ENCODE measurements at regions not wholly inside any gene's neighbourhood (a gene's known extent, or its start where the extent isn't known, plus 50 kb on each side); places are given as distances from the start of the nearest gene placed in this dataset.

DNA sequence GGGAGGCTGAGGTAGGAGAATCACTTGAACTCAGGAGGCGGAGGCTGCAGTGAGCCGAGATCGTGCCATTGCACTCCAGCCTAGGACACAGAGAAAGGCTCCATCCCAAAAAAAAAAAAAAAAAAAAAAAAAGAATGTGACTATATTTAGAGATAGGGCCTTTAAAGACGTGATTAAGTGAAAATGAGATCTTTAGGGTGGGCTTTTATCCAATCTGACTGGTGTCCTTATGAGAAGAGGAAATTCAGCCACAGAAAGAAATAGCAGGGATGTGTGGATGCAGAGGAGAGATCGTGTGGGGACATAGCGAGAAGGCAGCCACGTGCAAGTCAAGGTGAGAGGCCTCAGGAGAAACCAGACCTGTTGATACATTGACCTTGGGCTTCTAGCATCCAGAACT, 69.9 kb upstream of the ACSL3 start:
- DNase-seq (no peak), ATAC-seq (ENCODE audit: low read depth) (no peak)
- Histone ChIP-seq H4K8ac (ENCODE audit: low read depth in 2 of 2, low read length in 2 of 2) (no peak overlapping the region), H2BK5ac (ENCODE audit: low read depth, low read length, poor library complexity, severe bottlenecking) (no peak overlapping the region), H3K27me3 (ENCODE audit: control insufficient read depth, insufficient read depth, low read length) (no peaks in the 10 kb centered on the region), H4K20me1 (ENCODE audit: insufficient read depth, low read length) (no peaks in the 10 kb centered on the region), H2BK15ac (ENCODE audit: low read depth, low read length) (no peak overlapping the region), H3K4me1 (ENCODE audit: control insufficient read depth, insufficient read depth, low read length) (peaks cover 2% of the 10 kb centered on the region; the same call in 1 of the 2 replicates), H2AK5ac (ENCODE audit: low read depth, low read length) (no peak overlapping the region), H2AFZ (replicated peaks; ENCODE audit: low read length, poor library complexity) (no peak overlapping the region), H2BK120ac (ENCODE audit: low read depth, low read length) (no peak overlapping the region), H2BK20ac (ENCODE audit: low read depth, low read length) (no peak overlapping the region), H3K27ac (ENCODE audit: insufficient read depth, low read length) (no peak overlapping the region), H4K91ac (ENCODE audit: insufficient read depth, low read depth, low read length) (no peak overlapping the region), H3K4ac (ENCODE audit: low read depth, low read length) (no peak overlapping the region), H3K23ac (ENCODE audit: low read depth, low read length) (no peak overlapping the region), H3K14ac (replicated peaks; ENCODE audit: low read depth, low read length) (no peak overlapping the region), H3K9ac (ENCODE audit: low read depth, low read length) (no peak overlapping the region), H3K4me3 (ENCODE audit: insufficient read depth, low read depth, low read length) (no peak overlapping the region), H3K79me1 (ENCODE audit: low read depth in 1 of 2, low read length in 2 of 2) (no peaks in the 10 kb centered on the region), H4K5ac (ENCODE audit: low read depth, low read length) (no peak overlapping the region), H3K4me2 (ENCODE audit: low read depth, low read length) (no peak overlapping the region), H3K36me3 (ENCODE audit: control insufficient read depth, insufficient read depth, low read length) (no peaks in the 10 kb centered on the region), H3K9me1 (ENCODE audit: insufficient read depth, low read length) (0 out of 2 replicates have a peak, but pooled peaks cover 3% of the 10 kb centered on the region), H3K9me3 (ENCODE audit: control insufficient read depth, insufficient read depth, low read length) (no peaks in the 10 kb centered on the region), H3K18ac (ENCODE audit: low read depth, low read length) (no peak overlapping the region), H2AK9ac (replicated peaks; ENCODE audit: low read depth, low read length, poor library complexity) (no peak overlapping the region), H3K56ac (ENCODE audit: extremely low read depth, insufficient read depth, low read length) (no peak overlapping the region)
- intact Hi-C loops (cut with micrococcal nuclease) (no loop called here), in situ Hi-C loops (cut with MboI; ENCODE audit: low sequenced_read_pairs) (no loop called here), dilution Hi-C loops (cut with HindIII; ENCODE audit: low sequenced_read_pairs, unreplicated experiment) (no loop called here)
- TF ChIP-seq RAD21 (IDR thresholded peaks at IDR 0.05; ENCODE audit: low read length) (no peak), CEBPB (IDR thresholded peaks at IDR 0.05; ENCODE audit: low read depth, low read length) (no peak), MAZ (IDR thresholded peaks at IDR 0.05; ENCODE audit: borderline replicate concordance, low read depth, low read length) (no peak), BHLHE40 (IDR thresholded peaks at IDR 0.05; ENCODE audit: low read depth, low read length) (no peak), MAFK (IDR thresholded peaks at IDR 0.05; ENCODE audit: low read depth, low read length) (no peak), POLR2A (IDR thresholded peaks at IDR 0.05; ENCODE audit: low read depth, low read length) (no peak), RCOR1 (IDR thresholded peaks at IDR 0.05; ENCODE audit: insufficient replicate concordance, low read length) (no peak), NFE2L2 (IDR thresholded peaks at IDR 0.05; ENCODE audit: low read depth, low read length) (no peak), MXI1 (IDR thresholded peaks at IDR 0.05; ENCODE audit: borderline replicate concordance, low read depth, low read length) (no peak), RFX5 (IDR thresholded peaks at IDR 0.05; ENCODE audit: low read depth, low read length) (no peak), FOS (IDR thresholded peaks at IDR 0.05; ENCODE audit: low read depth, low read length) (no peak), CHD1 (IDR thresholded peaks at IDR 0.05; ENCODE audit: low read depth, low read length) (no peak), SMC3 (IDR thresholded peaks at IDR 0.05; ENCODE audit: low read depth, low read length) (no peak)
- TF ChIP-seq, protein P1, sequence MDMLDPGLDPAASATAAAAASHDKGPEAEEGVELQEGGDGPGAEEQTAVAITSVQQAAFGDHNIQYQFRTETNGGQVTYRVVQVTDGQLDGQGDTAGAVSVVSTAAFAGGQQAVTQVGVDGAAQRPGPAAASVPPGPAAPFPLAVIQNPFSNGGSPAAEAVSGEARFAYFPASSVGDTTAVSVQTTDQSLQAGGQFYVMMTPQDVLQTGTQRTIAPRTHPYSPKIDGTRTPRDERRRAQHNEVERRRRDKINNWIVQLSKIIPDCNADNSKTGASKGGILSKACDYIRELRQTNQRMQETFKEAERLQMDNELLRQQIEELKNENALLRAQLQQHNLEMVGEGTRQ (IDR thresholded peaks at IDR 0.05; ENCODE audit: low read depth, low read length), result no peak
- TF ChIP-seq, protein P2, sequence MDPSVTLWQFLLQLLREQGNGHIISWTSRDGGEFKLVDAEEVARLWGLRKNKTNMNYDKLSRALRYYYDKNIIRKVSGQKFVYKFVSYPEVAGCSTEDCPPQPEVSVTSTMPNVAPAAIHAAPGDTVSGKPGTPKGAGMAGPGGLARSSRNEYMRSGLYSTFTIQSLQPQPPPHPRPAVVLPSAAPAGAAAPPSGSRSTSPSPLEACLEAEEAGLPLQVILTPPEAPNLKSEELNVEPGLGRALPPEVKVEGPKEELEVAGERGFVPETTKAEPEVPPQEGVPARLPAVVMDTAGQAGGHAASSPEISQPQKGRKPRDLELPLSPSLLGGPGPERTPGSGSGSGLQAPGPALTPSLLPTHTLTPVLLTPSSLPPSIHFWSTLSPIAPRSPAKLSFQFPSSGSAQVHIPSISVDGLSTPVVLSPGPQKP (IDR thresholded peaks at IDR 0.05; ENCODE audit: borderline replicate concordance, low read depth, low read length), result no peak
- TF ChIP-seq, protein P3, sequence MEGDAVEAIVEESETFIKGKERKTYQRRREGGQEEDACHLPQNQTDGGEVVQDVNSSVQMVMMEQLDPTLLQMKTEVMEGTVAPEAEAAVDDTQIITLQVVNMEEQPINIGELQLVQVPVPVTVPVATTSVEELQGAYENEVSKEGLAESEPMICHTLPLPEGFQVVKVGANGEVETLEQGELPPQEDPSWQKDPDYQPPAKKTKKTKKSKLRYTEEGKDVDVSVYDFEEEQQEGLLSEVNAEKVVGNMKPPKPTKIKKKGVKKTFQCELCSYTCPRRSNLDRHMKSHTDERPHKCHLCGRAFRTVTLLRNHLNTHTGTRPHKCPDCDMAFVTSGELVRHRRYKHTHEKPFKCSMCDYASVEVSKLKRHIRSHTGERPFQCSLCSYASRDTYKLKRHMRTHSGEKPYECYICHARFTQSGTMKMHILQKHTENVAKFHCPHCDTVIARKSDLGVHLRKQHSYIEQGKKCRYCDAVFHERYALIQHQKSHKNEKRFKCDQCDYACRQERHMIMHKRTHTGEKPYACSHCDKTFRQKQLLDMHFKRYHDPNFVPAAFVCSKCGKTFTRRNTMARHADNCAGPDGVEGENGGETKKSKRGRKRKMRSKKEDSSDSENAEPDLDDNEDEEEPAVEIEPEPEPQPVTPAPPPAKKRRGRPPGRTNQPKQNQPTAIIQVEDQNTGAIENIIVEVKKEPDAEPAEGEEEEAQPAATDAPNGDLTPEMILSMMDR (conservative IDR thresholded peaks at IDR 0.05; ENCODE audit: low read depth, low read length), result no peak
- POLR2A ChIA-PET (ENCODE audit: unreplicated experiment), result no interaction called here
- BruUV-seq (replicated peaks), result no TSS peak
- CTCF ChIA-PET, result no interaction called here
- WGBS, 2 experiments (ENCODE audit: extremely low coverage in 2 of 2, insufficient read length in 1 of 2), result 80% methylated on average over 1 of the region's 7 CpGs; no CpG with 5 or more reads in 1 of the 2 experiments

Measured in IMR-90 (cell line).